Motor neuron (in vitro differentiated cells): ENCODE measurements at regions not wholly inside any gene's neighbourhood (a gene's known extent, or its start where the extent isn't known, plus 50 kb on each side); places are given as distances from the start of the nearest gene placed in this dataset.

Experiments used
- ATAC-seq, 8 experiments: fragments of 200-7000 bp; cut with Tn5 transposase; replicated peaks in 6 of 8; 2 replicates each; pipeline ENCODE4 v1.8.0; 2021; ENCODE audit warnings: mild to moderate bottlenecking in 8 of 8, moderate library complexity in 8 of 8
- H3K27ac ChIP-seq, 2 donors: fragments of 250-450 bp; sonication (Bioruptor Pico); 2 replicates each; pipeline ENCODE4 v1.9.0; 2021; ENCODE audit warnings: antibody characterized with exemption in 2 of 2, mild to moderate bottlenecking in 2 of 2, moderate library complexity in 1 of 2
- H3K4me1 ChIP-seq, 2 donors: fragments of 250-450 bp; sonication (Bioruptor Pico); replicated peaks in 1 of 2; 2 replicates each; pipeline ENCODE4 v1.6.1; 2021; ENCODE audit warnings: antibody characterized with exemption in 2 of 2, mild to moderate bottlenecking in 2 of 2, moderate library complexity in 1 of 2
- H3K4me3 ChIP-seq, 5 donors: fragments of 250-450 bp; sonication (Bioruptor Pico); 2 replicates each; pipeline ENCODE4 v1.9.0; 2021; ENCODE audit warnings: antibody characterized with exemption in 5 of 5, mild to moderate bottlenecking in 5 of 5, moderate library complexity in 4 of 5
- WGBS, 10 experiments: fragments of 450-650 bp; shearing (Covaris generic); methylation state at CpG; one replicate each; pipeline ENCODE4 v1.0.0; 2022; 5-methylcytosine and 5-hydroxymethylcytosine counted together
- in situ Hi-C, 9 experiments: fragments of 400-800 bp; cut with MboI; loops; one replicate each; pipeline ENCODE4 v1.15.0; 2021; ENCODE audit warnings: low sequenced_read_pairs in 9 of 9, low pct_unique_long_range_greater_than_20kb in 2 of 9; ENCODE audit not compliant: unreplicated experiment in 9 of 9

DNA sequence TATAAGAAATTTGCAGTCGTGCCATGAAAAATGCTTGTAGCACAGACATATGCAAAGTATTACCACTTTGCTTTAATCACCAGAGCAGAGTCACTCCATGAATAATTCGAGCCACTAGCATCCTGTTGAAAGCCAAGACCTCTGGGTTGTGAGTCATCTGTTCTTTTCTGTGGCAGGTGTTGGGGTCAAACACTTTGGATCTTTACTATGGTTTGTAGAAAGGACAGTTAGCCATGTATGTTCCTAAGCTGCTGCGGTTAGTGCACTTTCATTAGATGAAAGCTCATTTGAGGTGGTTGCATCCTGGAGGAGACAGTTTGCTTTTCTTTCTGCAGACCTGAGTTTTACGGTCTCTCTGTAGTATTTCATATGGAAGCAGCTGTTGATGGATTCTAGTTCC lies 223.7 kb downstream of the DMRT2 start:
- ATAC-seq, result peak; percentile 49 to 90 (median 68)
- WGBS, 10 experiments, result 0 to 67% (median 31%) methylated on average over 1 to 4 of the region's 4 CpGs; no CpG with 5 or more reads in 1 of the 10 experiments
- Histone ChIP-seq H3K27ac (no peak overlapping the region), H3K4me1 (peaks cover 3 to 5% of the 10 kb centered on the region in 2 donors), H3K4me3 (no peak overlapping the region)
- in situ Hi-C loops, result no loop called here

DNA sequence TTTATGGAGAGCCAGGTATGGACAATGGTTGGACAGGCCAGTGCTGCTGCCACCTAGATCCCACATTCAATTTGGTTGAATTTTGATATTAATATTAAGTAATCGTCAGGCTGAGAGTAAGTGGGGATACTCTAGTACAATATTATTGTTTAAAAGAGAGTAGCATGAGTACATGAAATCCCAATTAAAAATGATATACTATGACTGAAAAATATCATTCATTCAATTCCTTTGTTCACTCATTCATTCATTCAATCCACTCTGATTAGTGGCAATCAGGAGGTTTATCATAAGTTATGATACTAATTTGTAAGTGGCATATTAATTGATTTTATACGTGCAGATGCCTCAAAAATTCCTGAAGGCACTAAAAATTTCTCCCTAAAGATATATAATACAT lies 224.2 kb downstream of the DMRT2 start:
- ATAC-seq, result no peak
- 25 to 100% (median 88%) methylated on average over 1 to 2 of the region's 2 CpGs; no CpG with 5 or more reads in 1 of the 10 experiments for WGBS, 10 experiments
- Histone ChIP-seq H3K4me1 (peaks cover 3 to 5% of the 10 kb centered on the region in 2 donors), H3K4me3 (no peak overlapping the region), H3K27ac (no peak overlapping the region)
- in situ Hi-C loops, result no loop called here

DNA sequence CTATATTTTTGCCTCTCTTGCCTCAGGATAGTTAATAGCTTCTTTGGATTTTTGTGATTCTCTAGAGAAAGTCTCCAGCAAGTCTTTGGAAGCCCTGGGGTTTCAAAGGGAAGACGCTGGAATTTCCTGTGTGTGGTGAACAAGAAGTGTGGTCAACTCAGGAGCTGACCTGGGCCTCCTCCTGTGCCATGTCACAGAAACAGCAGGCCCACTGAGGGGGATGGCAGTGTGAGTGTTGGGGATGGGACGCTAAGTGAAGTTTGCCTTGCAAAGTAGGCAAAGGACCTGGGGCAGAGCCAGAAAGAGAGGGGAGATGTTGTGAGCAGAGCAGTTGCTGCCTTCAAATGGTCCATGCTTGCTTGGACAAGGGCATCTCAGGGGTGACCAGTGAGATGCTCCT lies 226.3 kb downstream of the DMRT2 start:
- Histone ChIP-seq H3K4me1 (peaks cover 3 to 5% of the 10 kb centered on the region in 2 donors), H3K27ac (no peak overlapping the region), H3K4me3 (no peak overlapping the region)
- in situ Hi-C loops, result no loop called here
- no peak for ATAC-seq
- WGBS, 10 experiments, result 40 to 69% (median 54%) methylated on average over 1 to 2 of the region's 2 CpGs; no CpG with 5 or more reads in 5 of the 10 experiments

DNA sequence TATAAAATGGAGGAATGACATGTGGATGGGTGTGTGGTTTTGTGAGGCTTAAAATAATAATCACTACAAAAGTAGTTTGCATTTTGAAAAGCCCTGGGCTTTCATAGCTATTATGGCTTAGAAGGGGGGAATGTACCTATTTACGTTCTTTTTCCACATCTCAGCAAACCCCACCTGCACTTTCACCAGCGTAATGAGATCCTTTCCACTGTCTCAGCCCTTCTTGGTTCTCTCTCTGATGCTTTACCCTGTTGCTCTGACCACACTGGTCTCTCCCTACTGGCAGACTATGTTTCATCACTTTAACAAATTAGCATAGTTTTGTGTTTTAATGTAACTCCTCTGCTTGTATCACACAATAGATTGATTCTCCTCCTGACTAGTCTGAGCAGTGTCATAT lies 234.6 kb downstream of the DMRT2 start:
- WGBS, 10 experiments, result 17 to 94% (median 80%) methylated on average over 1 to 2 of the region's 2 CpGs; no CpG with 5 or more reads in 1 of the 10 experiments
- H3K4me1 ChIP-seq, result no peaks in the 10 kb centered on the region
- no peak for ATAC-seq
- no peak overlapping the region for H3K4me3 ChIP-seq
- no peak overlapping the region for H3K27ac ChIP-seq
- in situ Hi-C loops, result no loop called here

DNA sequence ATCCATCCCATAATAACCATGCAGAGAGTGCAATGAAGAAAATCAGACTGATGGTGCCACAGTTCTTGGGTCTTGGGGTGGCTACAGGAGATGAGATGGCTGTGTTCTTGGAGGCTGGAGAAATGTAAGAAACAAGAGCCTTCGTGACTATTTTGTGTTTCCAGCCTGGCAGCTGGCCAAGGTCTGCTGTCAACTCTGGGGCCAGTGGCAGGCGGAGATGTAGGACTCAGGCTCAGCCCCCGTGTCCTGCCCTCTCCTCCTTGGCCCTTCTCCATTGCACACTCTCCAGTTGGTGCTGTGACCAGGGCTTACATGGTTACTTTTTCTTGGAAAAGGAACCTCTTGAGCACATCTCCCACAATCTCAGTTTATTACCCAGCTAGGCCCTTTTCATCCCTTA lies 235.4 kb downstream of the DMRT2 start:
- Histone ChIP-seq H3K27ac (no peak overlapping the region), H3K4me1 (no peaks in the 10 kb centered on the region), H3K4me3 (no peak overlapping the region)
- ATAC-seq, result no peak
- 29 to 100% (median 75%) methylated on average over 1 to 2 of the region's 3 CpGs; no CpG with 5 or more reads in 3 of the 10 experiments for WGBS, 10 experiments
- in situ Hi-C loops, result no loop called here

DNA sequence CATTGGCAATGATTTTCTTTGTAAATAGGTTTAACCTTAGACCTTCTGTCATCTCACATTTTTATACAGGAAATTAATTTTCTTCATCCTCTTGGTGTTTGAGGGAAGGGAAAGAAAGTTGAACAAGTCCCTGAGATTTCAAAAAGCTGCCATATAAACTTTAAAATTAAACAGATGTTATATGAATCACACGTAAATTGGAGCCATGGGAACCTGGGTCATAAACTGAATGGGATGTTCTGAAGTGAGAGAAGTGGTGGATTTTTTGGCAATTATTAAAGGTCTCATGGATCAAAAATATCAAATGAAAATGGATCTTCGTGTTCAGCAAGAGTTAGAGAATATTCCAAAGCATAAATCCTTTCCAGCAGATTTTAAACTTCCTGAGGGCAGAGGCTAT lies 242.2 kb downstream of the DMRT2 start:
- in situ Hi-C loops, result no loop called here
- no peak for ATAC-seq
- no peaks in the 10 kb centered on the region for H3K4me1 ChIP-seq
- WGBS, 10 experiments, result 0 to 60% (median 22%) methylated on average over 1 to 2 of the region's 2 CpGs; no CpG with 5 or more reads in 1 of the 10 experiments
- H3K27ac ChIP-seq, result no peak overlapping the region
- H3K4me3 ChIP-seq, result no peak overlapping the region

DNA sequence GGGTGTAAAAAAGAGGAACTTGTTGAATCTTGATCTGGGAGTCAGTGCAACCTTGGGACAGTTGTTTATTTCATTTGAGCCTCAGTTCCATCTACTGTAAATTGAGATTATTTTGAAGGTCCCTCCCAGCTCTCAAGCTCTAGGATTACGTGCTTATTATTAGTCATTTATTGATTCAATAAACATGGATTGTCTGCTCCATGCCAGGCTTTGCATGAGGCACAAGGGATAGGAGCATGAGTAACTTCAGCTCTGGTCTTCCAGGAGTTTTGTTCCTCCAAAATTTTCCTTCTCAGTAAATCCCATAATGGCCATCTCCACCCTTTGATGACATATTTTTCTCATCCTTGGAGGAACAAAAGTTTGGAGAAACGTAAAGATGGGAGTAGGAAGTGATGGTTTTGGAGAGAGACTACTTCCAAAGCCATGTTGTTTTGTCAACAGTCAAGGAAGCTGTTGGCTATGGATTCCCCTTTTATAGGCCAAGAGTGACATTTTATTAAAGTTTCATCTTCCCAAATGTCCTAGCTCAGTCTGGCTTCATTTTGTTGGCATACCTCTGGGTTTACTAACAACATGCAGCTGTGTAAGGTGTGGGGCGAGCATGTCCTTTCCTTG lies 244.6 kb downstream of the DMRT2 start:
- no peak overlapping the region for H3K4me3 ChIP-seq
- H3K4me1 ChIP-seq, result no peaks in the 10 kb centered on the region
- ATAC-seq, result no peak
- WGBS, 10 experiments, result 0 to 100% (median 40%) methylated on average over 1 to 3 of the region's 3 CpGs; no CpG with 5 or more reads in 1 of the 10 experiments
- H3K27ac ChIP-seq, result no peak overlapping the region
- in situ Hi-C loops, result no loop called here

DNA sequence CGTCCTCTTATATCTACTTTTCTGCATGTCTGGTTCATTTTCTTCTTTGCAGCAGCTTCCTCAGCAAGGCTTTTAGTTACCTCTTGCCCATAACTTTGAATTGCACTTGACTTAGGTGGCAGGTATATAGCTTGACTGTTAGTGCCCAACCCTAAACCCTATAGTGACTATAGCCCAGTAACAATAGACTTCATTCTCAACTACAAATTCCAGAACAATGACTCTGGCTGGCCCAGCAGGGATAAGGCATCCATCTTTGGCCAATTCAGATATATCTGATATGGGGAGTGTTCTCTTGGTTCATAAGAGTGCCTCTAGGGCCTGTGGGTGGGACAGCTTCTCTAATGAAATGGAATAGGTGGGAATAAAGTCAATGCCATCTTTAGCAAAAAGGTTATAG lies 246.2 kb downstream of the DMRT2 start:
- in situ Hi-C loops, result no loop called here
- 30 to 100% (median 75%) methylated on average over 1 of the region's 1 CpG; no CpG with 5 or more reads in 1 of the 10 experiments for WGBS, 10 experiments
- ATAC-seq, result no peak

DNA sequence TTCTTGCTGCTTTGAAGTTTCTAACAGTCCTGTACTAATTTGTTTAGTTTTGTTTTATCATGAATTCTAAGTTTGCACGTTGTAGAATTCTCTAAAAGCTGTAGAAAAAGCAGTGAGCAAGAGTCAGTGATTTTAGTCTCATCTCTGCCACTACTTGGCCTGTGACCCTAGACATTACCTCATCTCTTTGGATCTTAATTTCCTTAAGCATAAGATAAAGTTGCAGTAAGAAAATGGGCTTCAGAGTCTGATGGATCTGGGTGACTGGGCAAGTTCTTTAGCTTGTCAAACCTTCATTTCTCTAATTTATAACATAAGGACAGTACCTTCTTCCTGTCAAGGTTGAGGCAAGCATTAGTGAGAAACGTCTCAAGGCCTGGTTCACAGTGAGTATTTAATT lies 247.9 kb downstream of the DMRT2 start:
- in situ Hi-C loops, result no loop called here
- Histone ChIP-seq H3K4me1 (no peaks in the 10 kb centered on the region), H3K27ac (no peak overlapping the region), H3K4me3 (no peak overlapping the region)
- WGBS, 10 experiments, result 0 to 69% (median 60%) methylated on average over 1 to 2 of the region's 2 CpGs; no CpG with 5 or more reads in 3 of the 10 experiments
- no peak for ATAC-seq

More for the DNA sequence above, 246.2 kb downstream of the DMRT2 start:
- Histone ChIP-seq H3K4me1 (no peaks in the 10 kb centered on the region), H3K27ac (no peak overlapping the region), H3K4me3 (no peak overlapping the region)

DNA sequence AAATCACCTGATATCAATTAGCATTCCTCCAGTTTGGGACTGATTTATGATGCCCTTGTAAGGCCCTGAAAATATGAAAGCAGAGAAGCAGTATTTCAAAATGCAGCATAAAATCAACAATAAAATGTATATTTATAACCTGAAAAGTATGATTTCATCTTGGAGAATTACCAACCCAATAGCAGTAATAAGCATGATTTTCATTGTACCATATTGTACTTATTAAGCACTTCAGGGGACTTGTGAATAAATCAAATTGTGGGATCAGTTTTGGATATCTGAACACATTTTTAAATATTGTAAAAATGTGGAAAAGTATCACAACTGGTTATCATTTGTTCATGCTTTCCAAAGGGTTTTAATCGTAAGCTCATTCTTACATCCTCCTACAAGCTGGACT lies 250.8 kb downstream of the DMRT2 start:
- Histone ChIP-seq H3K4me1 (no peaks in the 10 kb centered on the region), H3K4me3 (no peak overlapping the region), H3K27ac (no peak overlapping the region)
- no peak for ATAC-seq
- in situ Hi-C loops, result no loop called here
- WGBS, 10 experiments, result 0 to 25% (median 0%) methylated on average over 1 of the region's 1 CpG; no CpG with 5 or more reads in 1 of the 10 experiments

DNA sequence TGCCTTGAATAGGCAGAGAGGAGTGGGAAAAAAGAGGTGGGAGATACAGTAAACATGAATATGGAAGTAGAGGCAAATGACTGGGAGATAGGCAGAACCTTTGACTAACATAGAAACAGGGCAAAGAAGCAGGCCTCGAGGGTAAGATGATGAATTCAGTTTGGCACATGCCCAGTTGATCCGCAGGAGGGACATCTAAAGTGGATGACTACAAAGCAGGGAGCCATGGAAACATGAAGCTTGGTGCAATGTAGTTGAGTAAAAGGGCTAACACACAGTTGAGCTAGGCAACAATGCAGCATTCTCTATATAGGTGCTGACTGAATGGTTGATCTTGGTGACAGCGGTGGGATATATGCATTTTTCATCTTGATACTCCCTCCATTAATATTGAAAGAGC lies 253.8 kb downstream of the DMRT2 start:
- ATAC-seq, result peak in 1 of 8 experiments; percentile 72
- in situ Hi-C loops, result no loop called here
- WGBS, 10 experiments, result 27 to 90% (median 74%) methylated on average over 1 to 3 of the region's 3 CpGs; no CpG with 5 or more reads in 2 of the 10 experiments
- H3K4me1 ChIP-seq, result no peaks in the 10 kb centered on the region
- H3K4me3 ChIP-seq, result no peak overlapping the region
- H3K27ac ChIP-seq, result no peak overlapping the region

DNA sequence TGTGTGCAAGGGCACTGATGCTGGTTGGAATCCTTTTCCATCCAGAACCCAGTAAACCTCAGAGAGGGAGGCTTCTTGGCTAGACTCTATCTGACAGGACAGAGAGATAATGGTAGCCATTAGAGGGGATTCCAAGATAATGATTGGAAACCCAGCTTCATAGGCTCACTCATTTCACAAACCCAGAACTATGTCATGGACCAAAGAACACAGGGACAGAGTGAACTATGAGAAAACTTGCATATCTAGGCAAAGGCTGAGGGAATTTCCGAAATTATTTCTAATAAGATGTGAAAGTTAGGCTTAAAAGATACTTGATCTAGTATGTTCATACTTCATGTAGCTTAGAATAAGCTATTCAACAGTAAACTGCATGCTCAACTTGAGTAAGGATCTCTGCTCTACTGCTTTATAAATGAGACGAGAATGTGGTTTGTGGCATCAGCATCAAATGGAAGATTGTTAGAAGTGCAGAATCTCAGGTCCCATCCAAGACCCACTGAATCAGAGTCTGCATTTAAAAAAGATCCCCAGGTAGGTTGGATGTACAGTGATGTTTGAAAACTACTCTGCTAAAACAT lies 261.4 kb downstream of the DMRT2 start:
- in situ Hi-C loops, result no loop called here
- no peak overlapping the region for H3K4me3 ChIP-seq
- no peak overlapping the region for H3K27ac ChIP-seq
- no peak for ATAC-seq
- WGBS, 10 experiments, result 13 to 100% (median 79%) methylated on average over 1 to 2 of the region's 2 CpGs; no CpG with 5 or more reads in 2 of the 10 experiments
- no peaks in the 10 kb centered on the region for H3K4me1 ChIP-seq

DNA sequence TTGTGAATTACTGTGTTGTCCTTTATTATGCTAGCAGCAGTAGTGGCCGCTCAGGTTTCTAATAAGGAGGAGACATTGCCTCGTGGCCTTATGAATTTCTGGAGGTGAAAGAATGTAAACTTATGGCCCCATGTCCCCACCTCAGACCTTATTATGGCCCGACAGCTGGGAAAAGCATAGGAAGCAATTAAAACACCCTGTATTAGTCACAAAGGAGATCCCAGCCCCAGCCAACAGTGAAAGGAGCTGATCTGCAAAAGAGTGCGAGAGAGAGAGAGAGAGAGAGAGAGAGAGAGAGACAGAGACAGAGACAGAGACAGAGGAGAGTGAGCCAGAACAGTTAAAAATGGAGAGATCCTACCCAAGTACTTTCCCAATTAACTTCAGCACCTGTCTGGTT lies 269.3 kb downstream of the DMRT2 start:
- H3K4me1 ChIP-seq, result no peaks in the 10 kb centered on the region
- H3K4me3 ChIP-seq, result no peak overlapping the region
- no peak overlapping the region for H3K27ac ChIP-seq
- in situ Hi-C loops, result no loop called here
- WGBS, 10 experiments, result 0 to 100% (median 50%) methylated on average over 1 to 4 of the region's 4 CpGs; no CpG with 5 or more reads in 1 of the 10 experiments
- ATAC-seq, result peak in 1 of 8 experiments; percentile 49
